ENCODE measurements at regions not wholly inside any gene's neighbourhood (a gene's known extent, or its start where the extent isn't known, plus 50 kb on each side); places are given as distances from the start of the nearest gene placed in this dataset.

GRCh38 chr2:8335801-8336200 lies 346.1 kb upstream of the ID2 start:
- Histone ChIP-seq H4K20me1 (ENCODE audit: low read depth) (no peaks in the 10 kb centered on the region), H3K4me2 (no peak overlapping the region), H3K27me3 (no peaks in the 10 kb centered on the region), H3K9ac (no peak overlapping the region), H3F3A (ENCODE audit: low read depth) (no peaks in the 10 kb centered on the region), H3K4me1 (peaks cover 7% of the 10 kb centered on the region), H3K4me3 (no peak overlapping the region), H2AFZ (replicated peaks) (no peak overlapping the region), H3K27ac (no peak overlapping the region), H3K9me3 (ENCODE audit: low read depth) (no peaks in the 10 kb centered on the region), H3K36me3 (no peaks in the 10 kb centered on the region), H3K79me2 (ENCODE audit: low read depth) (no peaks in the 10 kb centered on the region)
- Mint-ChIP-seq H3K36me3 (no peaks in the 10 kb centered on the region), H3K27me3 (ENCODE audit: insufficient read depth, low read depth) (peaks cover 6% of the 10 kb centered on the region), H3K9me3 (peaks cover 3% of the 10 kb centered on the region), H3K4me1 (peaks cover 2% of the 10 kb centered on the region), H3K4me3 (no peak overlapping the region), H3K27ac (no peak overlapping the region)
- no peak for DNase-seq (ENCODE audit: low spot score)
- TF ChIP-seq EZH2phosphoT487 (IDR thresholded peaks at IDR 0.05), result no peak
- TF ChIP-seq CTCF (IDR thresholded peaks at IDR 0.05), result no peak
- TF ChIP-seq EZH2 (IDR thresholded peaks at IDR 0.05), result no peak

- Histone ChIP-seq H3K27ac (no peak overlapping the region), H3F3A (ENCODE audit: low read depth) (no peaks in the 10 kb centered on the region), H3K4me3 (no peak overlapping the region), H4K20me1 (ENCODE audit: low read depth) (no peaks in the 10 kb centered on the region), H3K9ac (no peak overlapping the region), H3K9me3 (ENCODE audit: low read depth) (no peaks in the 10 kb centered on the region), H3K4me2 (no peak overlapping the region), H3K36me3 (no peaks in the 10 kb centered on the region), H3K4me1 (peaks cover 7% of the 10 kb centered on the region), H2AFZ (replicated peaks) (no peak overlapping the region), H3K27me3 (no peaks in the 10 kb centered on the region), H3K79me2 (ENCODE audit: low read depth) (no peaks in the 10 kb centered on the region)
- peaks cover 6% of the 10 kb centered on the region for H3K27me3 Mint-ChIP-seq (ENCODE audit: insufficient read depth, low read depth)
- peaks cover 2% of the 10 kb centered on the region for H3K4me1 Mint-ChIP-seq
- H3K9me3 Mint-ChIP-seq, result peaks cover 3% of the 10 kb centered on the region
- no peak overlapping the region for H3K27ac Mint-ChIP-seq
- H3K36me3 Mint-ChIP-seq, result peaks cover 2% of the 10 kb centered on the region
- DNase-seq (ENCODE audit: low spot score), result no peak
- H3K4me3 Mint-ChIP-seq, result no peak overlapping the region
- TF ChIP-seq EZH2phosphoT487 (IDR thresholded peaks at IDR 0.05) (no peak), EZH2 (IDR thresholded peaks at IDR 0.05) (no peak)
Observed at GRCh38 chr2:8337321-8337720, 344.5 kb upstream of the ID2 start.

GRCh38 chr2:8342407-8342806 lies 339.4 kb upstream of the ID2 start:
- Mint-ChIP-seq H3K9me3 (no peaks in the 10 kb centered on the region), H3K27me3 (ENCODE audit: insufficient read depth, low read depth) (peaks cover 3% of the 10 kb centered on the region), H3K36me3 (peaks cover 2% of the 10 kb centered on the region), H3K4me3 (no peak overlapping the region), H3K4me1 (no peaks in the 10 kb centered on the region), H3K27ac (no peak overlapping the region)
- Histone ChIP-seq H3K79me2 (ENCODE audit: low read depth) (no peaks in the 10 kb centered on the region), H4K20me1 (ENCODE audit: low read depth) (no peaks in the 10 kb centered on the region), H3K9ac (no peak overlapping the region), H3K27me3 (no peaks in the 10 kb centered on the region), H2AFZ (replicated peaks) (no peak overlapping the region), H3K4me3 (no peak overlapping the region), H3F3A (ENCODE audit: low read depth) (no peaks in the 10 kb centered on the region), H3K4me2 (no peak overlapping the region), H3K9me3 (ENCODE audit: low read depth) (no peaks in the 10 kb centered on the region), H3K27ac (no peak overlapping the region), H3K36me3 (no peaks in the 10 kb centered on the region), H3K4me1 (no peaks in the 10 kb centered on the region)
- no peak for DNase-seq (ENCODE audit: low spot score)
- TF ChIP-seq CTCF (IDR thresholded peaks at IDR 0.05), result no peak
- no peak for TF ChIP-seq EZH2phosphoT487 (IDR thresholded peaks at IDR 0.05)
- no peak for TF ChIP-seq EZH2 (IDR thresholded peaks at IDR 0.05)

GRCh38 chr2:8343031-8343430 lies 338.8 kb upstream of the ID2 start:
- Mint-ChIP-seq H3K4me1 (no peaks in the 10 kb centered on the region), H3K9me3 (no peaks in the 10 kb centered on the region), H3K4me3 (no peak overlapping the region), H3K36me3 (peaks cover 2% of the 10 kb centered on the region), H3K27me3 (ENCODE audit: insufficient read depth, low read depth) (peaks cover 3% of the 10 kb centered on the region), H3K27ac (no peak overlapping the region)
- Histone ChIP-seq H3K4me2 (no peak overlapping the region), H2AFZ (replicated peaks) (no peak overlapping the region), H3F3A (ENCODE audit: low read depth) (no peaks in the 10 kb centered on the region), H3K9ac (no peak overlapping the region), H3K27ac (no peak overlapping the region), H3K4me3 (no peak overlapping the region), H3K27me3 (no peaks in the 10 kb centered on the region), H3K79me2 (ENCODE audit: low read depth) (no peaks in the 10 kb centered on the region), H3K36me3 (no peaks in the 10 kb centered on the region), H3K9me3 (ENCODE audit: low read depth) (no peaks in the 10 kb centered on the region), H4K20me1 (ENCODE audit: low read depth) (no peaks in the 10 kb centered on the region), H3K4me1 (no peaks in the 10 kb centered on the region)
- no peak for DNase-seq (ENCODE audit: low spot score)
- no peak for TF ChIP-seq EZH2phosphoT487 (IDR thresholded peaks at IDR 0.05)
- no peak for TF ChIP-seq CTCF (IDR thresholded peaks at IDR 0.05)
- no peak for TF ChIP-seq EZH2 (IDR thresholded peaks at IDR 0.05)
